Astrocyte of the cerebellum (primary cell): ENCODE measurements at regions not wholly inside any gene's neighbourhood (a gene's known extent, or its start where the extent isn't known, plus 50 kb on each side); places are given as distances from the start of the nearest gene placed in this dataset.

Source experiments
- DNase-seq: peaks from one replicate; pipeline ENCODE4 v3.0.0-alpha.2; 2011; ENCODE audit warnings: low read depth
- H3K4me3 ChIP-seq: 2 replicates; pipeline ENCODE4 v1.5.1; 2011; ENCODE audit warnings: mild to moderate bottlenecking, low read depth, low read length, moderate library complexity
- in situ Hi-C: cut with HindIII; loops from 2 replicates; pipeline ENCODE4 v1.10.0; 2017; ENCODE audit warnings: low sequenced_read_pairs
- TF ChIP-seq, protein P1 (sequence below): IDR thresholded peaks from 2 replicates; pipeline ENCODE4 v1.5.1; 2012; ENCODE audit warnings: low read length, low read depth, moderate library complexity, mild to moderate bottlenecking; ENCODE audit errors: missing control alignments

DNA sequence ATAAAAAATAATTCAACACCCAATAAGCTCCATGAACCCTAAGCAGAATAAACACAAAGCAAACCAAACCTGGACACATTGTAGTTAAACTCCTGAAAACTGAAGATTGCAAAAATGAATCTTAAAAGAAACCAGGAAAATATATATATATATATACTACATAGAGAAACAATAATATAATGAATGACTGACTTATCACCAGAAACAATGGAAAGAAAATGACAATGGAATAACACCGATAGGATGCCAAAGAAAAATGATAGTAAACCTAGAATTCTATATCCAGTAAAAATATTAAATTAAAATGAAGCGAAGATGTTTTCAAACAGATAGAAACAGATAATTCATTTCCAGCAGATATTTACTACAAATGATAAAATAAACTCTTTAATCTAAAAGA lies 346.9 kb downstream of the IRS1 start:
- no peak for DNase-seq
- in situ Hi-C loops, result no loop called here

DNA sequence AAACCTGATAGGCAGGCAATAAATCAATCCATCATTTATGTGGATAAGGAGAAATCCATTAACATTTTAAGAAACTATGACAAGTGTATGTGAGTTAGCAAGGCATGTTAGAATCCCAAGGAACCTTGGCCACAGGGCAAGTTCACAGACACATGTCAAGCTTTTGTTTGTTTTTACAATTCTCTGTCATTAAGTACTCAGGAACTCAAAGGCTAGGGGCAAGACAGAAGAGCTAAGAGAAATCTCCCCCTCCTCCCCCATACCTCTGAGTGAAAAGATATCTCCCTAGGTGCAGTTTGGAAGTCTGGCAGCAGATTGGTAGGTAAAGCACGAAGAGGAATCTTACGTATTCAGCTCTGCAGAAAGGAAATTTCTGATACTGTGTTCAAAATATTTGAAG lies 348.1 kb downstream of the IRS1 start:
- in situ Hi-C loops, result no loop called here
- no peak overlapping the region for H3K4me3 ChIP-seq
- DNase-seq, result no peak
- TF ChIP-seq, protein P1, sequence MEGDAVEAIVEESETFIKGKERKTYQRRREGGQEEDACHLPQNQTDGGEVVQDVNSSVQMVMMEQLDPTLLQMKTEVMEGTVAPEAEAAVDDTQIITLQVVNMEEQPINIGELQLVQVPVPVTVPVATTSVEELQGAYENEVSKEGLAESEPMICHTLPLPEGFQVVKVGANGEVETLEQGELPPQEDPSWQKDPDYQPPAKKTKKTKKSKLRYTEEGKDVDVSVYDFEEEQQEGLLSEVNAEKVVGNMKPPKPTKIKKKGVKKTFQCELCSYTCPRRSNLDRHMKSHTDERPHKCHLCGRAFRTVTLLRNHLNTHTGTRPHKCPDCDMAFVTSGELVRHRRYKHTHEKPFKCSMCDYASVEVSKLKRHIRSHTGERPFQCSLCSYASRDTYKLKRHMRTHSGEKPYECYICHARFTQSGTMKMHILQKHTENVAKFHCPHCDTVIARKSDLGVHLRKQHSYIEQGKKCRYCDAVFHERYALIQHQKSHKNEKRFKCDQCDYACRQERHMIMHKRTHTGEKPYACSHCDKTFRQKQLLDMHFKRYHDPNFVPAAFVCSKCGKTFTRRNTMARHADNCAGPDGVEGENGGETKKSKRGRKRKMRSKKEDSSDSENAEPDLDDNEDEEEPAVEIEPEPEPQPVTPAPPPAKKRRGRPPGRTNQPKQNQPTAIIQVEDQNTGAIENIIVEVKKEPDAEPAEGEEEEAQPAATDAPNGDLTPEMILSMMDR, result no peak

More for the DNA sequence above, 346.9 kb downstream of the IRS1 start:
- no peak overlapping the region for H3K4me3 ChIP-seq
- TF ChIP-seq, protein P1, result no peak

DNA sequence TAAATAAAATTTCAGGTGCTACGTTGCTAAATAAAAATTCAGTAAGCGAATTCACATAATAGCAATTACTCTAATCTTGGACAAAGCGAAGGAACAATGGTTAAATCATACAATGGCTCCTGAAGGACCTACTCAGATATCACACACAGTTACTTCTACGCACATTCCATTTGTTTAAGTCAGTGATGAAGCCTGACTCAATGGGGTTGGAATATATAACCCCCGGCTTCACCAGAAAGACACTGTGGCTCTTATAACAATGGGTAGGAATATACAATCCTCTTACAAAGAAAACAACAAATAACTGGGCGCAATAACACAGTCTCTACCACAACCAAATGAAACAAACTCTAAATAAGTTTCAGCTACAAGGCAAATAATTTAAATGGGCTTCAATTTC lies 349.5 kb downstream of the IRS1 start:
- H3K4me3 ChIP-seq, result no peak overlapping the region
- TF ChIP-seq, protein P1, result no peak
- in situ Hi-C loops, result no loop called here
- DNase-seq, result no peak

DNA sequence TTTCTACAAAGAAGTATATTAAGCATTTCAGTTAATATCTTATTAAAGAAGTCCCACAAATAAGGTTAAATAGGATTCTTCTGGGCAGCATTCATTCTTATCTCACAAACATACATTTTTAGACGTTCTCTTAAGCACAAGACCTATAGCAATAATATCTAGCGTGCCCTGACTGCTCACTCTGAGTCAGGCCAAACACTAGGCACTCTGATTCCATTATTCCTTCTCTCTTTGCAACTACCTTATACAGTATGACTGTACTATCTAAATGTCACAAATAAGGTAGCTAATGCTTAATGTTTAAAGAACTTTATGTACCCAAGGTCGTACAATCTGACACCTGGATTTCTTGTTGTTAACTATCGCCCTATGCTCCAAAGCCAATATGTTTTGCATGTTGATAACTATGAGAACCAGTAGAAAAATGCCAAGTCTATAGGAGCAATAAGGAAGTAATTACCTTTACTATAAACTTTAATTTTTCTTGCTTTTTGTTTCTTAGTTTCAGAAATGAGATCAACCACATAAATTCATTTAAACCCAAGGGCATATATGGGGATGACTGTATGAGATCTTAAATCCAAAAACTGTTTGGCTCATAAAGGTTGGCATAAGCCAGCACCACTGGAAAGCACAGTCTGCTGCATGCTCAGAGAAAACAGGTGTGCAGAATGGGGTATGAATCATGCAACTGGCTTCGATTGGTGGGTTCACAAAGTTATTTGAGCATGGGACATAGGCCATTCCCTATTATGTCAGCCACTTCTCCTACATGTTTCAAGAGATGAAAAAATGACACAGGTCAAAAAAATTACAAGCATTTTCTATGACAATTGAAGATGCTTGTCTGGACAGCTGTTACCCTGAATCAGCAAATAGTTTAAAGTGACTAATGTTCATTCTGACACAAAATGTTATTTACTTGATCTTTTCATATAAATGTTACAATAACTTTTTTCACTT lies 352.0 kb downstream of the IRS1 start:
- DNase-seq, result no peak
- in situ Hi-C loops, result no loop called here

DNA sequence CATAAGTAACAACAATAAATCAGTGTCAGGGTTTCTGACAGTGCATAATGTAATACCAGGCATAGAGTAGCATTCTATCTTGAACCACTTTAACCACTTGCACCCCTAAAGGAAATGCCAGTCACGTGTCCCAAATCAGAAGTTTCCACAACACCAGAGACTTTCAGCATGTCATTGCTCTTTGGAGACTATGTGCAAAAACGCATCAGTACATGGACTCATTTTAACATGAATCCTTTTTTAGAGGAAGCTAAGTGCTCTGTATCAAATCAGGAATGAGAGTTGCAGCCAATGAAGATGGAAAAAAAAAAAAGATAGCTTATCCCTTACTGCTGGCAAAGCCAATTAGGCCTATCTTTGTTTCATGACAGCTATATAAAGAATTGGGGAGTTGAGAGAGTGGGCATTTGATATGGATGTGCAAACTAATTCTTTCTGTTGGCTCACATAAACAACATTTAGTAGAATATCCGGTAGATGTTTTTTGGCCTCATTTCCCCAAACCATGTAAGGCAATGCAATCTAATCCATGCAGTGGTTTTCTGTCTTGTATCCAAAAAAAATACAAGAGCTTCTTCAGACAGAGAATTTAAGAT lies 353.1 kb downstream of the IRS1 start:
- peak; percentile 65 for DNase-seq
- TF ChIP-seq, protein P1, result no peak
- in situ Hi-C loops, result no loop called here
- H3K4me3 ChIP-seq, result no peak overlapping the region

More for the DNA sequence above, 352.0 kb downstream of the IRS1 start:
- TF ChIP-seq, protein P1, result no peak
- no peak overlapping the region for H3K4me3 ChIP-seq

DNA sequence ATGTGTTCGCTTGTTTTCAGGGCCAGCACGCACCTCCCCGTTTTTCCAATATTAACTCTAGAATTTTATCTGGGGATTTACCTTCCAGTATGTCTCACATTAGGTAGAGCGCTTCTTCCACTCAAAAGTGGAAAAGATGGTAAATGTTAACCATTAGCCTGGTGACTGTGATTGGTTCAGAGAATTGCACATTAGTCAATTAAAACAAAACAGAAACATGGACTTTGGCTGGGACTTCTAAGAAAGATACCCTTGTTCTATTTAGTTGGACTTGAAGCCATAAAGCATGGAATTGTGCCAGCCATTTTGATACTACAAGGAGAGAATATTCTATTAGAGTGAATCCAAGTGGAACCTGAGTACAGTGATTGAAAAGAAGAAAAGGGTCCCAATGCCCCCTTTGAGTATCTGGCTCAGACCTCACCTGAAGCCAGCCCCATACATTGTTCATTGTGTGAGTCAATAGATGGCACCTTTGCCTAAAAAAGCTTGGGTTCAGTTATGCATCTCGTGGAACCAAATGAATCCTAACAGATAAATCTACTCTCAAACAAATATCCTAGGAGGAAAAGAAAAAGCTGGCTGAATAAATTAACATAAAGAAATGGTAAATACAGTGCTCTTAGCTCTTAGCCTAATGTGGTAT lies 354.3 kb downstream of the IRS1 start:
- H3K4me3 ChIP-seq, result no peak overlapping the region
- TF ChIP-seq, protein P1, result no peak
- in situ Hi-C loops, result no loop called here
- DNase-seq, result no peak
